SK-N-SH (cell line): ENCODE measurements at regions not wholly inside any gene's neighbourhood (a gene's known extent, or its start where the extent isn't known, plus 50 kb on each side); places are given as distances from the start of the nearest gene placed in this dataset.

Experiments used
- CTCF ChIA-PET: fragments of 300-600, 350-600 bp; formaldehyde crosslinking; extraction: SDS; loops from one replicate; lab custom pipeline; 2021; lab: Yijun Ruan, JAX
- POLR2A ChIA-PET: fragments of 350-600 bp; sonication (Branson Sonifier 250); formaldehyde crosslinking; extraction: SDS; loops from one replicate; lab custom pipeline; 2020; ENCODE audit warnings: antibody characterized with exemption, inconsistent platforms; lab: Yijun Ruan, JAX
- DNase-seq: peaks from one replicate; pipeline ENCODE4 v3.0.0; 2012
- H2AFZ ChIP-seq: fragments of 200-600 bp; sonication (generic); 2 replicates; pipeline ENCODE4 v1.8.1; 2016; ENCODE audit warnings: antibody characterized with exemption, mild to moderate bottlenecking, low read depth
- H3F3A ChIP-seq: fragments of 200-600 bp; sonication (generic); replicated peaks from 2 replicates; pipeline ENCODE3; 2016; ENCODE audit warnings: antibody characterized with exemption, mild to moderate bottlenecking; ENCODE audit not compliant: insufficient read depth
- H3K27ac ChIP-seq, 2 experiments: fragments of 200-500 bp in 1 of 2; fragments of 200-600 bp in 1 of 2; sonication (Bioruptor generic) in 1 of 2; sonication (generic), shearing (Covaris generic) in 1 of 2; 2 replicates each; pipeline versions ENCODE4 v1.5.1 to v1.6.1; 2014 to 2016; ENCODE audit warnings: low read depth in 2 of 2, inconsistent platforms in 1 of 2, low read length in 1 of 2, mild to moderate bottlenecking in 1 of 2, mixed read lengths in 1 of 2
- H3K27me3 ChIP-seq: fragments of 200-600 bp; sonication (generic), shearing (Covaris generic); 2 replicates; pipeline ENCODE4 v1.6.1; 2016; ENCODE audit warnings: mixed run types; ENCODE audit not compliant: insufficient read depth
- H3K36me3 ChIP-seq, 2 experiments: fragments of 200-500 bp in 1 of 2; fragments of 200-600 bp in 1 of 2; sonication (Bioruptor generic) in 1 of 2; sonication (generic) in 1 of 2; replicated peaks in 1 of 2; 2 replicates each; pipeline versions ENCODE3 to v1.5.1; 2014 to 2016; ENCODE audit warnings: low read length in 1 of 2, mild to moderate bottlenecking in 1 of 2; ENCODE audit not compliant: insufficient read depth in 2 of 2, control insufficient read depth in 1 of 2
- H3K4me1 ChIP-seq, 2 experiments: fragments of 200-500 bp in 1 of 2; fragments of 200-600 bp in 1 of 2; sonication (Bioruptor generic) in 1 of 2; sonication (generic), shearing (Covaris generic) in 1 of 2; 2 replicates each; pipeline versions ENCODE4 v1.5.1 to v1.6.1; 2014 to 2016; ENCODE audit warnings: low read depth in 1 of 2, low read length in 1 of 2, mixed run types in 1 of 2; ENCODE audit not compliant: insufficient read depth in 2 of 2, control insufficient read depth in 1 of 2
- H3K4me2 ChIP-seq: fragments of 200-600 bp; sonication (generic), shearing (Covaris generic); 2 replicates; pipeline ENCODE4 v1.6.1; 2017; ENCODE audit warnings: mixed run types
- H3K4me3 ChIP-seq, 2 experiments: fragments of 200-500 bp in 1 of 2; fragments of 200-600 bp in 1 of 2; sonication (Bioruptor generic) in 1 of 2; sonication (generic), shearing (Covaris generic) in 1 of 2; 2 replicates each; pipeline versions ENCODE4 v1.5.1 to v1.8.1; 2014 to 2016; ENCODE audit warnings: low read depth in 2 of 2, inconsistent platforms in 1 of 2, low read length in 1 of 2, mild to moderate bottlenecking in 1 of 2, mixed read lengths in 1 of 2, moderate library complexity in 1 of 2
- H3K79me2 ChIP-seq: fragments of 200-600 bp; sonication (generic); 2 replicates; pipeline ENCODE4 v1.8.1; 2017; ENCODE audit warnings: mild to moderate bottlenecking; ENCODE audit not compliant: insufficient read depth
- H3K9ac ChIP-seq: fragments of 200-600 bp; sonication (generic); 2 replicates; pipeline ENCODE4 v1.6.1; 2017; ENCODE audit warnings: mixed run types
- H3K9me2 ChIP-seq: fragments of 200-600 bp; sonication (generic); 2 replicates; pipeline ENCODE4 v1.6.1; 2017; ENCODE audit warnings: mixed run types
- H3K9me3 ChIP-seq: fragments of 200-600 bp; sonication (generic); 2 replicates; pipeline ENCODE4 v1.6.1; 2017; ENCODE audit warnings: mixed run types, mild to moderate bottlenecking, moderate library complexity
- H4K20me1 ChIP-seq: fragments of 200-600 bp; sonication (generic); 2 replicates; pipeline ENCODE4 v1.6.1; 2017; ENCODE audit warnings: mild to moderate bottlenecking, mixed run types; ENCODE audit not compliant: insufficient read depth
- CHD2 ChIP-seq: fragments of 150-350 bp; IDR thresholded peaks from 2 replicates; pipeline ENCODE4 v1.6.1; 2018; ENCODE audit warnings: low read length; ENCODE audit not compliant: partially characterized antibody
- CTCF ChIP-seq: fragments of 200-600 bp; sonication (generic); IDR thresholded peaks from 2 replicates; pipeline ENCODE4 v1.6.1; 2017; ENCODE audit warnings: antibody characterized with exemption, mild to moderate bottlenecking, moderate library complexity
- ELF1 ChIP-seq: IDR thresholded peaks from 2 replicates; pipeline ENCODE4 v1.4.0; 2012
- EP300 ChIP-seq, 2 experiments: IDR thresholded peaks; 2 replicates each; pipeline versions ENCODE4 v1.4.0 to v1.6.1; 2012; ENCODE audit warnings: borderline replicate concordance in 1 of 2, low read depth in 1 of 2, low read length in 1 of 2
- FOXM1 ChIP-seq: IDR thresholded peaks from 2 replicates; pipeline ENCODE4 v1.4.0; 2012; ENCODE audit warnings: low read depth, mild to moderate bottlenecking
- MEF2A ChIP-seq: IDR thresholded peaks from 2 replicates; pipeline ENCODE4 v1.4.0; 2012; ENCODE audit warnings: low read depth, borderline replicate concordance
- NRF1 ChIP-seq: IDR thresholded peaks from 2 replicates; pipeline ENCODE4 v1.6.1; 2012; ENCODE audit warnings: low read depth, mild to moderate bottlenecking, low read length
- PBX3 ChIP-seq: IDR thresholded peaks from 2 replicates; pipeline ENCODE4; 2012
- RAD21 ChIP-seq: IDR thresholded peaks from 2 replicates; pipeline ENCODE4 v1.6.1; 2012; ENCODE audit warnings: mild to moderate bottlenecking, low read length
- RCOR1 ChIP-seq: fragments of 150-350 bp; IDR thresholded peaks from 2 replicates; pipeline ENCODE4 v1.6.1; 2017; ENCODE audit warnings: antibody characterized with exemption, low read length
- RFX5 ChIP-seq: IDR thresholded peaks from 2 replicates; pipeline ENCODE4 v1.6.1; 2012; ENCODE audit warnings: mild to moderate bottlenecking, improper control_type of control experiment, low read length
- USF1 ChIP-seq: IDR thresholded peaks from 2 replicates; pipeline ENCODE4 v1.4.0; 2012; ENCODE audit warnings: low read depth, borderline replicate concordance
- WGBS: methylation state at CpG from one replicate; pipeline ENCODE4 v1.1.6; 2017; ENCODE audit warnings: low lambda C conversion rate; 5-methylcytosine and 5-hydroxymethylcytosine counted together

GRCh38 chr5:76030343-76030742 lies 52.8 kb upstream of the SV2C start:
- DNase-seq, result peak; percentile 15
- no peak overlapping the region for H3K9ac ChIP-seq
- no peaks in the 10 kb centered on the region; the same call in 1 of the 2 replicates for H3K9me3 ChIP-seq
- H3F3A ChIP-seq, result no peaks in the 10 kb centered on the region
- WGBS, result 17% methylated on average over 5 of the region's 5 CpGs
- H3K4me1 ChIP-seq, result peaks cover 0 to 6% of the 10 kb centered on the region in 2 experiments; a peak in 2 of 4 replicates
- no peak overlapping the region for H3K4me2 ChIP-seq
- no peaks in the 10 kb centered on the region for H3K36me3 ChIP-seq
- no peak overlapping the region for H2AFZ ChIP-seq
- POLR2A ChIA-PET, result interaction anchor here (0.7 kb wide), 1 partner anchor 55 kb away, joined by 3 read pairs; no protein-coding TSS in a partner anchor
- H3K27ac ChIP-seq, result no peak overlapping the region
- H3K4me3 ChIP-seq, result no peak overlapping the region
- no peaks in the 10 kb centered on the region for H3K9me2 ChIP-seq
- CTCF ChIA-PET, result no interaction called here
- no peaks in the 10 kb centered on the region for H3K79me2 ChIP-seq
- TF ChIP-seq EP300 (IDR thresholded peaks at IDR 0.05; ENCODE audit: borderline replicate concordance in 1 of 2, low read depth in 1 of 2, low read length in 1 of 2), result no peak
- TF ChIP-seq RAD21, result no peak
- TF ChIP-seq FOXM1, result no peak
- TF ChIP-seq RFX5, result no peak
- TF ChIP-seq PBX3, result no peak
- no peak for TF ChIP-seq RCOR1
- no peak for TF ChIP-seq MEF2A
- TF ChIP-seq NRF1, result no peak
- H4K20me1 ChIP-seq, result no peaks in the 10 kb centered on the region
- no peaks in the 10 kb centered on the region for H3K27me3 ChIP-seq

- ChIA-PET POLR2A (no interaction called here), CTCF (no interaction called here)
- no peak overlapping the region for H3K4me3 ChIP-seq
- no peaks in the 10 kb centered on the region for H3K79me2 ChIP-seq
- no peak for TF ChIP-seq USF1
- no peak for TF ChIP-seq CTCF
- no peak for TF ChIP-seq RAD21
- no peak for TF ChIP-seq ELF1
- no peak for TF ChIP-seq CHD2
- H3K27ac ChIP-seq, result no peak overlapping the region
- 63% methylated on average over 5 of the region's 5 CpGs for WGBS
- no peak overlapping the region for H3K4me2 ChIP-seq
- H3K27me3 ChIP-seq, result no peaks in the 10 kb centered on the region
- no peaks in the 10 kb centered on the region for H4K20me1 ChIP-seq
- H2AFZ ChIP-seq, result no peak overlapping the region
- peaks cover 0 to 9% of the 10 kb centered on the region in 2 experiments; a peak in 2 of 4 replicates for H3K4me1 ChIP-seq
- no peaks in the 10 kb centered on the region for H3K36me3 ChIP-seq
- no peak overlapping the region for H3K9ac ChIP-seq
- no peaks in the 10 kb centered on the region; the same call in 1 of the 2 replicates for H3K9me3 ChIP-seq
- DNase-seq, result no peak
- no peaks in the 10 kb centered on the region for H3F3A ChIP-seq
- H3K9me2 ChIP-seq, result no peaks in the 10 kb centered on the region
Observed at GRCh38 chr5:76029739-76030138, 53.4 kb upstream of the SV2C start.
